Endothelial cell (in vitro differentiated cells): ENCODE measurements at regions not wholly inside any gene's neighbourhood (a gene's known extent, or its start where the extent isn't known, plus 50 kb on each side); places are given as distances from the start of the nearest gene placed in this dataset.
A peak's percentile ranks its signal among the peaks of the same experiment; 100 is the strongest.

Source experiments
- DNase-seq: peaks from one replicate; pipeline ENCODE4 v3.0.0; 2021; ENCODE audit warnings: low spot score
- H3K27ac Mint-ChIP-seq: one replicate; pipeline ENCODE4 v1.8.0; 2021; ENCODE audit warnings: mixed read lengths, inconsistent platforms; ENCODE audit not compliant: unreplicated experiment
- H3K27me3 Mint-ChIP-seq: one replicate; pipeline ENCODE4 v1.8.0; 2021; ENCODE audit warnings: mild to moderate bottlenecking, moderate library complexity, mixed read lengths, inconsistent platforms; ENCODE audit not compliant: unreplicated experiment
- H3K36me3 Mint-ChIP-seq: one replicate; pipeline ENCODE4 v1.8.0; 2021; ENCODE audit warnings: mild to moderate bottlenecking, low read depth, mixed read lengths, inconsistent platforms; ENCODE audit not compliant: unreplicated experiment
- H3K4me1 Mint-ChIP-seq: one replicate; pipeline ENCODE4 v1.8.0; 2021; ENCODE audit warnings: mild to moderate bottlenecking, mixed read lengths, inconsistent platforms; ENCODE audit not compliant: unreplicated experiment
- H3K4me3 Mint-ChIP-seq: one replicate; pipeline ENCODE4 v1.8.0; 2021; ENCODE audit warnings: mild to moderate bottlenecking, mixed read lengths, inconsistent platforms; ENCODE audit not compliant: unreplicated experiment
- H3K9me3 Mint-ChIP-seq: one replicate; pipeline ENCODE4 v1.8.0; 2021; ENCODE audit warnings: mixed read lengths, inconsistent platforms; ENCODE audit not compliant: unreplicated experiment
- TF ChIP-seq, protein P1 (sequence below): fragments of 200-600 bp; sonication (generic); IDR thresholded peaks from one replicate; pipeline ENCODE4 v1.5.0; 2021; ENCODE audit warnings: antibody characterized with exemption; ENCODE audit not compliant: unreplicated experiment

DNA sequence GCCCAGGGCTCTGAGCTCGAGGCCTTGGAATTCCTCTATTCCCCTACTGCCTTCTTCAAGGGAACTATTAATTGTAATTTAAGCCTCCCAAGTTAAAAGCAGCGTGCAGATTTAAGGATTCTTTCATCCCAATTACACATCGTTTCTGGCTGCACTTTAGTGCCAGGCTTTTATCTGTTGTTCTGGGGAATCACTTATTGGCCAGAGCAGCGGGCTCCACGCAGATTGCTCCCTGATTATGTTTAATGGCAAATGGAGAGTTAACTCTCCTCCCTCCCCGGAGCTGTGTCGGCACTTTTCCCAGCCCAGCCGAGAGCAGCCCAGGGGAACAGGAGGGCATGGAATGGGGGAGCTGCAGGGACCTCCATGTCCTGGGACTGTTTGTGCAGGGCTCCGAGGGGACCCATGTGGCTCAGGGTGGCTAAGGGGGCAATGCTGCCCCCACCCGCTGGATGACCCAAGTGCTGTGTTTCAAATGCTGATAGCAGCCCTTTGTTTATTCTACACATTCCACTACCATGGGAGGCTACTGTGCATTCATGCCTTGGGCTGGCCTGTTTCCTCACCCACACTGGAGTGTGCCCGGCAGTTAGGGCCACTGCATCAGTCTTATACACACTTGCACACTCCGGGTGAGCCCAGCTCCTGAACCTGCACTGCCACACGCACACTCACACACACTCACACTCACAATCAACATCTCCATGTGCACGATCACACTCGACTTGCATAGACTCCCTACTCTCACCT lies 93.3 kb upstream of the POU3F1 start:
- Mint-ChIP-seq H3K4me3 (no peak overlapping the region), H3K4me1 (peaks cover 11% of the 10 kb centered on the region), H3K9me3 (no peaks in the 10 kb centered on the region), H3K27ac (no peak overlapping the region), H3K36me3 (no peaks in the 10 kb centered on the region), H3K27me3 (peaks cover 8% of the 10 kb centered on the region)
- TF ChIP-seq, protein P1, sequence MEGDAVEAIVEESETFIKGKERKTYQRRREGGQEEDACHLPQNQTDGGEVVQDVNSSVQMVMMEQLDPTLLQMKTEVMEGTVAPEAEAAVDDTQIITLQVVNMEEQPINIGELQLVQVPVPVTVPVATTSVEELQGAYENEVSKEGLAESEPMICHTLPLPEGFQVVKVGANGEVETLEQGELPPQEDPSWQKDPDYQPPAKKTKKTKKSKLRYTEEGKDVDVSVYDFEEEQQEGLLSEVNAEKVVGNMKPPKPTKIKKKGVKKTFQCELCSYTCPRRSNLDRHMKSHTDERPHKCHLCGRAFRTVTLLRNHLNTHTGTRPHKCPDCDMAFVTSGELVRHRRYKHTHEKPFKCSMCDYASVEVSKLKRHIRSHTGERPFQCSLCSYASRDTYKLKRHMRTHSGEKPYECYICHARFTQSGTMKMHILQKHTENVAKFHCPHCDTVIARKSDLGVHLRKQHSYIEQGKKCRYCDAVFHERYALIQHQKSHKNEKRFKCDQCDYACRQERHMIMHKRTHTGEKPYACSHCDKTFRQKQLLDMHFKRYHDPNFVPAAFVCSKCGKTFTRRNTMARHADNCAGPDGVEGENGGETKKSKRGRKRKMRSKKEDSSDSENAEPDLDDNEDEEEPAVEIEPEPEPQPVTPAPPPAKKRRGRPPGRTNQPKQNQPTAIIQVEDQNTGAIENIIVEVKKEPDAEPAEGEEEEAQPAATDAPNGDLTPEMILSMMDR = no peak
- no peak for DNase-seq

DNA sequence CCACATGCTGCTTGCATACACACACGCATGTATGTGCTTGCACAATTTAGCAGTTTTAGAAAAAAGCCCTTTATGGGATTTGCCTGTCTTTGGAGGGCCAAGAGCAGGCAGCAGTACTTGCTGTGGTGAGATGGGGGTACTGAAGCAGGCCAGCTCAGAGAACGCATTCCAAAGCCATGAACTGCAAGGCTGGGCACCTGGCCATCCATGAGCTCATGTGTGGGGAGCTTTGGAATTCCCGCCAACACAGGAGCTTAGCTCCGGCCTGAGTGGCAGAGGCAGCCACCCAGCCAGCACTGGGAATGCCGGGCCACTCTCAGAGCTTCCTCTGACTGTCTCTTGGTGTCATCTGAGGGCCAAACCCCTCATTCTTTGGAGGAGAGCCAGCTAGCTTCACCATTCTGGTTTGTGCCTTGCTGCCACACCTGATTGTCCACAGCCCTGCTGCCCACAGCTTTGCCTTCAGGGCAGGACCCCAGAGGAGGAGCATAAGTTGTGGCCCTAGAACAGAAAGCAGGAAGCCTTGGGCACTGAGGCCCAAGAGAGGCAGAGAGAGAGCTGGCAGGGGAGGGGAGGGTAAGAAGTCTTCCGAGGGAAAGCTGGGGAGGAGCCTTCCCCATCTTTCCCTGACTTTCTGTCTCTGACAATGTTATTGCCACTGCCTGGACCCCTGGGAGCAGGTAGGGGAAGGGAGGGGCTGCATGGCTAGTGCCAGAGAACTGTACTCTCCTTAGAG lies 92.1 kb upstream of the POU3F1 start:
- no peak for DNase-seq
- Mint-ChIP-seq H3K27ac (no peak overlapping the region), H3K36me3 (no peaks in the 10 kb centered on the region), H3K4me1 (peaks cover 11% of the 10 kb centered on the region), H3K9me3 (no peaks in the 10 kb centered on the region), H3K4me3 (peak overlapping the region; percentile 42), H3K27me3 (peaks cover 10% of the 10 kb centered on the region)
- TF ChIP-seq, protein P1 = no peak

DNA sequence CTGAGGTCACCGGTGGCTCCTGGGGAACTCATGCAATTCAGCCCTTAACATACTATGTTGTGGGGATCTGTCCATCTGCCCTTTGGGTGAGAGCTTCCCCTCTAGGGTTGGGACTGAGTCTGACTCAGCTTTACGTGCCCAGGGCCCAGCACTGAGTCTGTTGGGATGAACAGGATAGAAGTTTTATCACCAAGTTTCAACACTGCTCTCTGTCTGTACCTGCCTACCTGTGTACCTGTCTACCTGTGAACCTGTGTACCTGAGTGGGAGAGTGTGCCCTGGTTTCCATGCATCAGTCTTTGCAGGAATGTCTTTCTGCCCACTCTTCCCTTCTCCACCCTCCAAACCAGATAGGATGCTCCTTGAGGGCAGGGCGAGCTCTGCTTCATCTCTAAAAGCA lies 90.6 kb upstream of the POU3F1 start:
- Mint-ChIP-seq H3K36me3 (no peaks in the 10 kb centered on the region), H3K4me1 (peaks cover 19% of the 10 kb centered on the region), H3K9me3 (no peaks in the 10 kb centered on the region), H3K4me3 (no peak overlapping the region), H3K27ac (no peak overlapping the region), H3K27me3 (peaks cover 10% of the 10 kb centered on the region)
- no peak for DNase-seq
- TF ChIP-seq, protein P1 = no peak

DNA sequence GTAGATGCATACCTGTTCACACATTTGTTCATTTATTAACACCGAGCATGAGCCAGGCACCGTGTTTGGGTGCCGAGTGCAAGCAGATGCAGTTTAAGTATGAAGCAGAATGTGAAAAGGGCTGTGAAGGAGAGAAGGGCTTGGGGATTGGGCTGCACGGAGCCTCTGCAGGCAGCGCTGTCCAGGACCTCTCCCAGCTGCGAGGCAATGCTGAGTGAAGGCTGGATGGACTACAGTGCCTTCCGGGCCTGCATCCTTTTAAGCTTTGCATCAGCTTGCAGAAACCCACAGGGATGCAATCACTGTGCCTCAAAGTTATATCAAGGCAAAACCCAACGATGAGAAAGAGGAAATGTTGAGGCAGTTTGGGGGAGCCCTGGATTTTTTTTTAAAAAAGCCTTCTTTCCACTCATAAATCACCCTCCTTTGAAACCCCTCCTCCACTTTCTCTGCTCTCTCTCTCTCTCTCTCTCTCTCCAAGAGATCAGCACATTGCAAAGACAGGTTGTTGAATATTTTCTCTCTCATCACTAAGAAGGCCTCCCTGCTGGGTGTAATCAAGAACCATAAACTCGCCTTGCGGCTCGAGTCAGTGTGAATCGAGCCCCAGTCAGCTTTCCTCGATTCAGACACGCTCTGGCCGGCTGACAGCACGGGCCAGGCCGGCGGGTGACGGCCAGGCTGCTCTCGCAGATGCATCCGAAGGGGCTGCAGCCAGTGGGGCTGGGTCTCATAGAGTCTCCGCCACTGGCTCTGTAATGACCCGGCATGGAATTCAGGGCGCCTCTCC lies 89.2 kb upstream of the POU3F1 start:
- Mint-ChIP-seq H3K4me3 (no peak overlapping the region), H3K36me3 (no peaks in the 10 kb centered on the region), H3K27me3 (peaks cover 14% of the 10 kb centered on the region), H3K4me1 (peaks cover 20% of the 10 kb centered on the region), H3K27ac (peak overlapping the region; percentile 20), H3K9me3 (no peaks in the 10 kb centered on the region)
- no peak for DNase-seq
- TF ChIP-seq, protein P1 = no peak
